ENCODE measurements at regions not wholly inside any gene's neighbourhood (a gene's known extent, or its start where the extent isn't known, plus 50 kb on each side); places are given as distances from the start of the nearest gene placed in this dataset.

DNA sequence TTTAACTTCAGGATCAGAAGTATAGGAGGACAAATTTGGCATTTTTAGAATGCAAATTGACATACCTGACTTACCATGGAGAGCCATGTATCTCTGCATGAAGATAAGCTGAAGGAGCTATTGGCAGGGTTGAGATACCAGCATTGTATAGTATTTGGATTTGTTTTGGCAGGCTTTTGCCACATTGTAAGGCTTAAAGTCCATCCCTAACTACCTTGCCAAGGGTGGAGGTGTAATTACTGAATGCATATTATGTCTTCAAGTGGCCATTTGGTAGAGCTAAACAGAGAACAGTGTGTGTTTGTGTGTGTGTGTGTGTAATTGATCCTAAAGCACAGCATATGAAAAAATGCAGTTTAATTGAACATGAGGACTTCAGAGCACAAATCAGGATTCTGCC is 324.7 kb downstream of the FAM170A start:
- TF ChIP-seq CTCF (optimal IDR thresholded peaks at IDR 0.05 in 1 of 3, IDR thresholded peaks at IDR 0.05 in 1 of 3, conservative IDR thresholded peaks at IDR 0.05 in 1 of 3; ENCODE audit: extremely low read depth in 1 of 3, insufficient read depth in 2 of 3, low read length in 3 of 3) = no peak
- TF ChIP-seq EZH2 (IDR thresholded peaks at IDR 0.05; ENCODE audit: low read length) = no peak
- Histone ChIP-seq H3K4me2 (ENCODE audit: control insufficient read depth, extremely low read depth, insufficient read depth, low read depth, low read length) (no peak overlapping the region), H3K4me3 (ENCODE audit: control insufficient read depth in 2 of 3, extremely low read depth in 1 of 3, insufficient read depth in 2 of 3, low read depth in 1 of 3, low read length in 3 of 3) (no peak overlapping the region), H3K36me3 (ENCODE audit: control insufficient read depth in 2 of 2, extremely low read depth in 1 of 2, insufficient read depth in 2 of 2, low read length in 2 of 2) (no peaks in the 10 kb centered on the region), H3K4me1 (ENCODE audit: control insufficient read depth, extremely low read depth, insufficient read depth, low read length) (no peaks in the 10 kb centered on the region), H3K9me3 (ENCODE audit: control insufficient read depth, low read depth, low read length) (no peaks in the 10 kb centered on the region), H3K27me3 (ENCODE audit: control insufficient read depth, extremely low read depth, insufficient read depth, low read length) (no peaks in the 10 kb centered on the region), H3K79me2 (ENCODE audit: control insufficient read depth, insufficient read depth, low read length) (no peaks in the 10 kb centered on the region), H3K9ac (ENCODE audit: control insufficient read depth, extremely low read depth, insufficient read depth, low read length) (no peak overlapping the region), H3K9me1 (ENCODE audit: control insufficient read depth, extremely low read depth, insufficient read depth, low read length) (no peaks in the 10 kb centered on the region), H4K20me1 (ENCODE audit: control insufficient read depth, extremely low read depth, insufficient read depth, low read length) (no peaks in the 10 kb centered on the region), H3K27ac (ENCODE audit: control insufficient read depth, insufficient read depth, low read length) (no peak overlapping the region), H2AFZ (ENCODE audit: control insufficient read depth, low read length) (no peak overlapping the region)
- DNase-seq (ENCODE audit: low read depth, low spot score) (no peak), FAIRE-seq (no peak)
- dilution Hi-C loops (cut with MboI; ENCODE audit: extremely low pct_ligation_motif_present, low sequenced_read_pairs) = no loop called here

GRCh38 chr5:119961993-119962392 is 332.6 kb downstream of the FAM170A start:
- Histone ChIP-seq H3K27ac (ENCODE audit: control insufficient read depth, insufficient read depth, low read length) (no peak overlapping the region), H3K9me1 (ENCODE audit: control insufficient read depth, extremely low read depth, insufficient read depth, low read length) (no peaks in the 10 kb centered on the region), H4K20me1 (ENCODE audit: control insufficient read depth, extremely low read depth, insufficient read depth, low read length) (no peaks in the 10 kb centered on the region), H3K79me2 (ENCODE audit: control insufficient read depth, insufficient read depth, low read length) (no peaks in the 10 kb centered on the region), H3K36me3 (ENCODE audit: control insufficient read depth in 2 of 2, extremely low read depth in 1 of 2, insufficient read depth in 2 of 2, low read length in 2 of 2) (no peaks in the 10 kb centered on the region), H3K9me3 (ENCODE audit: control insufficient read depth, low read depth, low read length) (no peaks in the 10 kb centered on the region), H3K27me3 (ENCODE audit: control insufficient read depth, extremely low read depth, insufficient read depth, low read length) (no peaks in the 10 kb centered on the region), H3K4me1 (ENCODE audit: control insufficient read depth, extremely low read depth, insufficient read depth, low read length) (no peaks in the 10 kb centered on the region), H2AFZ (ENCODE audit: control insufficient read depth, low read length) (no peak overlapping the region), H3K4me2 (ENCODE audit: control insufficient read depth, extremely low read depth, insufficient read depth, low read depth, low read length) (no peak overlapping the region), H3K4me3 (ENCODE audit: control insufficient read depth in 2 of 3, extremely low read depth in 1 of 3, insufficient read depth in 2 of 3, low read depth in 1 of 3, low read length in 3 of 3) (no peak overlapping the region), H3K9ac (ENCODE audit: control insufficient read depth, extremely low read depth, insufficient read depth, low read length) (no peak overlapping the region)
- dilution Hi-C loops (cut with MboI; ENCODE audit: extremely low pct_ligation_motif_present, low sequenced_read_pairs) = no loop called here
- no peak for DNase-seq (ENCODE audit: low read depth, low spot score)
- FAIRE-seq = no peak
- TF ChIP-seq CTCF (optimal IDR thresholded peaks at IDR 0.05 in 1 of 3, IDR thresholded peaks at IDR 0.05 in 1 of 3, conservative IDR thresholded peaks at IDR 0.05 in 1 of 3; ENCODE audit: extremely low read depth in 1 of 3, insufficient read depth in 2 of 3, low read length in 3 of 3) (no peak), EZH2 (IDR thresholded peaks at IDR 0.05; ENCODE audit: low read length) (no peak)
